Psoas muscle (tissue), 7 donors: ENCODE measurements at regions not wholly inside any gene's neighbourhood (a gene's known extent, or its start where the extent isn't known, plus 50 kb on each side); places are given as distances from the start of the nearest gene placed in this dataset.

Experiments used
- ATAC-seq, 4 donors: fragments of 200-7000 bp; cut with Tn5 transposase; one replicate each; pipeline ENCODE4 v1.9.1; 2020; ENCODE audit warnings: moderate library complexity in 3 of 4, mild to moderate bottlenecking in 2 of 4
- DNase-seq, 2 donors: peaks; one replicate each; pipeline ENCODE4 v3.0.0-alpha.2; 2020
- H3K27ac ChIP-seq: fragments of 200-600 bp; one replicate; pipeline ENCODE4 v1.8.0; 2022
- H3K27me3 ChIP-seq, 3 donors: fragments of 200-600 bp in 1 of 3; one replicate each; pipeline versions ENCODE4 v1.6.1 to v1.8.0; 2013 to 2022; ENCODE audit warnings: low read length in 2 of 3, mild to moderate bottlenecking in 2 of 3, moderate library complexity in 1 of 3; ENCODE audit not compliant: insufficient read depth in 3 of 3
- H3K36me3 ChIP-seq, 2 donors: fragments of 200-600 bp in 1 of 2; one replicate each; pipeline versions ENCODE4 v1.6.1 to v1.8.0; 2013 to 2022; ENCODE audit warnings: low read depth in 1 of 2, mild to moderate bottlenecking in 1 of 2, moderate library complexity in 1 of 2; ENCODE audit not compliant: insufficient read depth in 1 of 2
- H3K4me1 ChIP-seq: fragments of 200-600 bp; one replicate; pipeline ENCODE4 v1.8.0; 2022
- H3K4me3 ChIP-seq: fragments of 200-600 bp; one replicate; pipeline ENCODE4 v1.8.0; 2022; ENCODE audit warnings: mild to moderate bottlenecking
- H3K9me3 ChIP-seq: fragments of 200-600 bp; one replicate; pipeline ENCODE4 v1.8.0; 2022
- CTCF ChIP-seq: fragments of 200-600 bp; IDR thresholded peaks from one replicate; pipeline ENCODE4 v1.8.0; 2022; ENCODE audit warnings: antibody characterized with exemption
- WGBS, 3 donors: extraction: QIAGEN DNeasy Blood & Tissue Kit; methylation state at CpG; one replicate each; pipeline versions ENCODE4 v1.1.6 to v1.1.7; 2013; 5-methylcytosine and 5-hydroxymethylcytosine counted together
- intact Hi-C, 2 donors: fragments of 100-400 bp; cut with DNase I; formaldehyde crosslinking; loops; one replicate each; pipeline versions ENCODE4 v1.11.0 to v1.14.2; 2022
- donor health status: healthy with polysubstance abuse.
- donor health status: DM: no; HTN: no; CAD: no; lungs with moderate emphysema.
- donor health status: Bipolar disorder and iron deficiency.
- donor health status: healthy.
- donor health status: DM: yes; HTN: yes; CAD: no.
- donor health status: DM: no; HTN: no; CAD: no.
- donor health status: DM: yes; HTN: yes; CAD: no.

GRCh38 chr5:29518176-29518575 lies 1675.3 kb upstream of the CDH6 start:
- H3K9me3 ChIP-seq = no peaks in the 10 kb centered on the region
- intact Hi-C loops = no loop called here
- no peak for ATAC-seq
- H3K4me3 ChIP-seq = no peak overlapping the region
- H3K27ac ChIP-seq = no peak overlapping the region
- H3K36me3 ChIP-seq = no peaks in the 10 kb centered on the region
- H3K4me1 ChIP-seq = no peaks in the 10 kb centered on the region
- no peak for DNase-seq
- 77 to 86% (median 78%) methylated on average over 2 of the region's 2 CpGs for WGBS, 3 donors
- no peaks in the 10 kb centered on the region for H3K27me3 ChIP-seq
- no peak for TF ChIP-seq CTCF

- H3K9me3 ChIP-seq = no peaks in the 10 kb centered on the region
- 83 to 86% (median 86%) methylated on average over 2 of the region's 2 CpGs for WGBS, 3 donors
- no peaks in the 10 kb centered on the region for H3K4me1 ChIP-seq
- H3K27ac ChIP-seq = no peak overlapping the region
- DNase-seq = no peak
- H3K4me3 ChIP-seq = no peak overlapping the region
- no peak for TF ChIP-seq CTCF
- no peak for ATAC-seq
- no peaks in the 10 kb centered on the region for H3K36me3 ChIP-seq
- H3K27me3 ChIP-seq = no peaks in the 10 kb centered on the region
- intact Hi-C loops = no loop called here
These were observed 1677.3 kb upstream of the CDH6 start for GRCh38 chr5:29516224-29516623.

GRCh38 chr5:29508131-29508530 lies 1685.4 kb upstream of the CDH6 start:
- no peak overlapping the region for H3K4me3 ChIP-seq
- WGBS, 3 donors = 93 to 94% (median 94%) methylated on average over 2 of the region's 2 CpGs
- intact Hi-C loops = no loop called here

GRCh38 chr5:29504411-29504810 lies 1689.1 kb upstream of the CDH6 start:
- H3K27me3 ChIP-seq = no peaks in the 10 kb centered on the region
- H3K27ac ChIP-seq = no peak overlapping the region
- no peak overlapping the region for H3K4me3 ChIP-seq
- H3K36me3 ChIP-seq = no peaks in the 10 kb centered on the region
- ATAC-seq (no peak), DNase-seq (no peak)
- intact Hi-C loops = no loop called here
- 6 to 38% (median 37%) methylated on average over 1 of the region's 1 CpG for WGBS, 3 donors
- TF ChIP-seq CTCF = no peak
- no peaks in the 10 kb centered on the region for H3K4me1 ChIP-seq
- no peaks in the 10 kb centered on the region for H3K9me3 ChIP-seq

More at GRCh38 chr5:29508131-29508530, 1685.4 kb upstream of the CDH6 start:
- H3K4me1 ChIP-seq = no peaks in the 10 kb centered on the region
- TF ChIP-seq CTCF = no peak
- no peak for DNase-seq
- ATAC-seq = no peak
- H3K36me3 ChIP-seq = no peaks in the 10 kb centered on the region
- no peaks in the 10 kb centered on the region for H3K27me3 ChIP-seq
- no peak overlapping the region for H3K27ac ChIP-seq
- H3K9me3 ChIP-seq = no peaks in the 10 kb centered on the region

- no peak for DNase-seq
- H3K9me3 ChIP-seq = peaks cover 5% of the 10 kb centered on the region
- no peak overlapping the region for H3K27ac ChIP-seq
- intact Hi-C loops = no loop called here
- no peak overlapping the region for H3K4me3 ChIP-seq
- no peaks in the 10 kb centered on the region for H3K36me3 ChIP-seq
- TF ChIP-seq CTCF = no peak
- H3K4me1 ChIP-seq = no peaks in the 10 kb centered on the region
- ATAC-seq = no peak
- WGBS, 3 donors = 84 to 95% (median 90%) methylated on average over 4 of the region's 4 CpGs
- no peaks in the 10 kb centered on the region for H3K27me3 ChIP-seq
These were observed 1694.6 kb upstream of the CDH6 start for GRCh38 chr5:29498860-29499259.
